H1 (cell line): ENCODE measurements at regions not wholly inside any gene's neighbourhood (a gene's known extent, or its start where the extent isn't known, plus 50 kb on each side); places are given as distances from the start of the nearest gene placed in this dataset.

Source experiments
- RBBP5 ChIP-seq: IDR thresholded peaks from 2 replicates; pipeline ENCODE4 v1.7.1; 2012; ENCODE audit warnings: low read depth, mild to moderate bottlenecking, inconsistent platforms, low read length, moderate library complexity, borderline replicate concordance

GRCh38 chr16:86371083-86371803 lies 139.1 kb upstream of the FOXF1 start (continued):
- TF ChIP-seq RBBP5, result no peak
- TF ChIP-seq, all 59 proteins: peak for 0
